Nephron progenitor cell (in vitro differentiated cells): ENCODE measurements at regions not wholly inside any gene's neighbourhood (a gene's known extent, or its start where the extent isn't known, plus 50 kb on each side); places are given as distances from the start of the nearest gene placed in this dataset.
A peak's percentile ranks its signal among the peaks of the same experiment; 100 is the strongest.

Experiments used
- DNase-seq: peaks from one replicate; pipeline ENCODE4 v3.0.0; 2021
- H3K27ac Mint-ChIP-seq: 2 replicates; pipeline ENCODE4 v1.8.0; 2021; ENCODE audit warnings: mild to moderate bottlenecking, moderate library complexity, mixed read lengths
- H3K27me3 Mint-ChIP-seq: 2 replicates; pipeline ENCODE4 v1.8.0; 2021; ENCODE audit warnings: mild to moderate bottlenecking, low read depth, mixed read lengths; ENCODE audit not compliant: poor library complexity
- H3K36me3 Mint-ChIP-seq: 2 replicates; pipeline ENCODE4 v1.8.0; 2021; ENCODE audit warnings: low read depth, mixed read lengths
- H3K4me1 Mint-ChIP-seq: 2 replicates; pipeline ENCODE4 v1.8.0; 2021; ENCODE audit warnings: mixed read lengths
- H3K4me3 Mint-ChIP-seq: 2 replicates; pipeline ENCODE4 v1.8.0; 2021; ENCODE audit warnings: mild to moderate bottlenecking, moderate library complexity, mixed read lengths
- H3K9me3 Mint-ChIP-seq: 2 replicates; pipeline ENCODE4 v1.8.0; 2021; ENCODE audit warnings: mild to moderate bottlenecking, moderate library complexity, mixed read lengths
- CTCF ChIP-seq: fragments of 200-600 bp; sonication (generic); IDR thresholded peaks from 2 replicates; pipeline ENCODE4 v1.5.0; 2021; ENCODE audit warnings: antibody characterized with exemption

DNA sequence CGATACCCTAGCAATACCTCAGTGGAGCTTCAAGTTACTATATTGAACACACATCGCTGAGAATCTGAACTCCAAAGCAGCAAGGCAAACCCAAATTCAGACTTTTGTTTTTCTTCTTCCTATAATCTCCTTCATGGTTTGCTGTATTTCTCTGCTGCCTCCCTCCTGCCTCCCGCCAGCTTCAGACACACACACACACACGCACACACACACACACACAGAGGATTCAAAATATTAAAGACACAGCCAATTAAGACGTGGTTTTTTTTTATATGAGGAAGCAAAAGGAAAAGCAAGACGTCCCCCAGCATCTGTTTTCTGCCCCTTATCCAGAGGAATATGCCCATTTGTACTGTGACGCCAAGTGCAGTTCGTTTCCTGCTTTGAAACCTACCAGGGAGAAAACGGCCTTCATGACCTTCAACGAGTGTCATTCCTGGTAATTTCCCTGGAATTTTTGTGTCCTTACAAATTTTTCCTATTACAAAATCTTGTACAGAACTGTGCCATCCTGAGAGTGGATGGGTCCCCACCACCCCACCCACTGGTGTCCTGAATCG, 547.9 kb upstream of the ID2 start:
- Mint-ChIP-seq H3K4me1 (peaks cover 42% of the 10 kb centered on the region), H3K27ac (peak overlapping the region; percentile 91), H3K36me3 (peaks cover 4% of the 10 kb centered on the region), H3K9me3 (peaks cover 4% of the 10 kb centered on the region), H3K27me3 (no peaks in the 10 kb centered on the region), H3K4me3 (no peak overlapping the region)
- no peak for TF ChIP-seq CTCF
- no peak for DNase-seq

- no peaks in the 10 kb centered on the region for H3K27me3 Mint-ChIP-seq
- peaks cover 42% of the 10 kb centered on the region for H3K4me1 Mint-ChIP-seq
- H3K27ac Mint-ChIP-seq = peak overlapping the region; percentile 91
- H3K4me3 Mint-ChIP-seq = no peak overlapping the region
- peaks cover 4% of the 10 kb centered on the region for H3K36me3 Mint-ChIP-seq
- no peak for TF ChIP-seq CTCF
- no peak for DNase-seq
- H3K9me3 Mint-ChIP-seq = peaks cover 3% of the 10 kb centered on the region
These were observed 547.4 kb upstream of the ID2 start for GRCh38 chr2:8134473-8134932.

DNA sequence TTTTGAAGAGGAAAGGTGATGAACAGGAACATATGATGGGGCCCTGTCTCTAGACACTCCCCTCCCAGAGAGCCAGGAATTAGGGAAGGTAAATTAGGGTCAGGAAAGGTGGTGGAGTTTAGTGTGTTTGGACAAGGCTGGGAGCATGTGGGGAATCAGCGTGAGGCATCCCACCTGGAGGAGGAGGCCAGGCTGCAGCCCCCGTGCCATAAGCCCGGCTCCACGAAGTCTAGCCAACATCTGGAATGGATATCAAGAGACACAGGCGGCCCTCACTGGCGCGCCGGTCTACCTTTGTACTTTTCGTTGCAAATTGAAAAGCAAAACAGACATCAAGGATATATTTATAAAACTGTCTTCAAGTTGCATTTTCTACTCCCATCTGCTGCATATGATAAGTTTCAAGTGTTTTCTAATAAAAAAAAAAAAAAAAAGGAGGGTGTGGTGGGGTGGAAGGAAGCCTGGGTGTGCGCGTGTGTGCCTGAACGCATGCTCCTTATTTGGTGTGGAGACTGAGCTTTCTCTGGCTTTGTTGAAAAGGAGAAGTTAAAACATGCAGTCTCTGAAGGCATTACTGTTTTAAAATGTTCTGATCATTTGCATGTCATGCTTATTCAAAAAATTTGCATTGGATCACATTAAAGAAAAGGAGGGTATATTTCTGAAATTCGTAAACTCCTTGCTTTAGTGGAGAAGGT, 546.7 kb upstream of the ID2 start:
- DNase-seq = no peak
- no peak overlapping the region for H3K4me3 Mint-ChIP-seq
- no peaks in the 10 kb centered on the region for H3K27me3 Mint-ChIP-seq
- TF ChIP-seq CTCF = no peak
- peaks cover 4% of the 10 kb centered on the region for H3K36me3 Mint-ChIP-seq
- no peak overlapping the region for H3K27ac Mint-ChIP-seq
- H3K9me3 Mint-ChIP-seq = peaks cover 3% of the 10 kb centered on the region
- H3K4me1 Mint-ChIP-seq = peaks cover 42% of the 10 kb centered on the region

DNA sequence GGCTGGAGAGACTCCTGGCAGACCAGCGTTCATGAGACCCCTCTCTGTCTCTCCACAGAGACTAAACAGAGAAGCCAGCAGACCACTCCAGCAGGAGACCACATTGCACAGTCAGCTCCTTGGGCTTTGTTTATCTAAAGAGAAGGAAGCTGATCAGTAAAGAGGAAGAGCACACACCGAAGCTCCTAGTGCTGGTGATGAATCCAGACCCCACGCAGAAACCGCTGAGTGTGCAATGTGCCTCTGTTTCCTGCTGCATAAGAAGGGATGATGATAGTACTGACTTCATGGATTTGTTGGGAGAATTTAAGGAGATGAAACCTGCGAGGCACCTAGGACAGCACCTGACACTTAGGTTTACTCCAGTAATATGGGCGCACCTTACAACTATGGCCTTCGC, 544.1 kb upstream of the ID2 start:
- TF ChIP-seq CTCF = no peak
- H3K27ac Mint-ChIP-seq = no peak overlapping the region
- H3K4me1 Mint-ChIP-seq = peaks cover 35% of the 10 kb centered on the region
- H3K36me3 Mint-ChIP-seq = peaks cover 4% of the 10 kb centered on the region
- H3K9me3 Mint-ChIP-seq = no peaks in the 10 kb centered on the region
- no peak for DNase-seq
- no peak overlapping the region for H3K4me3 Mint-ChIP-seq
- H3K27me3 Mint-ChIP-seq = no peaks in the 10 kb centered on the region

- no peaks in the 10 kb centered on the region for H3K9me3 Mint-ChIP-seq
These were observed 543.3 kb upstream of the ID2 start for GRCh38 chr2:8138525-8138922.

More at GRCh38 chr2:8138525-8138922, 543.3 kb upstream of the ID2 start:
- Mint-ChIP-seq H3K36me3 (peaks cover 4% of the 10 kb centered on the region), H3K27ac (no peak overlapping the region), H3K4me3 (no peak overlapping the region), H3K27me3 (no peaks in the 10 kb centered on the region), H3K4me1 (peaks cover 28% of the 10 kb centered on the region)
- DNase-seq = no peak
- TF ChIP-seq CTCF = no peak
